Esophagus muscularis mucosa (tissue), 4 donors: ENCODE measurements at regions not wholly inside any gene's neighbourhood (a gene's known extent, or its start where the extent isn't known, plus 50 kb on each side); places are given as distances from the start of the nearest gene placed in this dataset.

Source experiments
- DNase-seq: peaks from one replicate; pipeline ENCODE4 v3.0.0-alpha.2; 2017; ENCODE audit errors: extremely low spot score
- H3K27ac ChIP-seq, 4 donors: fragments of 200-600 bp; sonication (generic); replicated peaks in 1 of 4; 1 replicate in 3 of 4; 2 replicates in 1 of 4; pipeline ENCODE4 v1.5.1; 2016 to 2019; ENCODE audit warnings: mild to moderate bottlenecking in 1 of 4
- H3K27me3 ChIP-seq, 4 donors: fragments of 200-600 bp; sonication (generic); one replicate each; pipeline versions ENCODE4 v1.5.1 to v1.6.0; 2016 to 2019
- H3K36me3 ChIP-seq, 4 donors: fragments of 200-600 bp; sonication (generic); one replicate each; pipeline ENCODE4 v1.5.1; 2016 to 2019
- H3K4me1 ChIP-seq, 4 donors: fragments of 200-600 bp; sonication (generic); one replicate each; pipeline ENCODE4 v1.5.1; 2016 to 2019
- H3K4me3 ChIP-seq, 4 donors: fragments of 200-600 bp; sonication (generic); 1 replicate in 2 of 4; 2 replicates in 2 of 4; pipeline ENCODE4 v1.5.1; 2016 to 2019; ENCODE audit warnings: mild to moderate bottlenecking in 4 of 4, moderate library complexity in 1 of 4
- H3K9me3 ChIP-seq, 4 donors: fragments of 200-600 bp; sonication (generic); 1 replicate in 3 of 4; 2 replicates in 1 of 4; pipeline ENCODE4 v1.5.1; 2016 to 2019
- CTCF ChIP-seq, 3 experiments: fragments of 200-600 bp in 2 of 3; fragments of 450-650 bp in 1 of 3; sonication (generic) in 2 of 3; IDR thresholded peaks; one replicate each; pipeline ENCODE4 v1.5.1; 2017 to 2019; ENCODE audit warnings: antibody characterized with exemption in 3 of 3, mild to moderate bottlenecking in 2 of 3, moderate library complexity in 1 of 3
- EP300 ChIP-seq: sonication (generic); formaldehyde crosslinking; IDR thresholded peaks from one replicate; pipeline ENCODE4 v1.6.1; 2017; ENCODE audit warnings: antibody characterized with exemption
- POLR2A ChIP-seq: fragments of 450-650 bp; IDR thresholded peaks from one replicate; pipeline ENCODE4 v1.6.1; 2017; ENCODE audit warnings: antibody characterized with exemption, moderate library complexity, mild to moderate bottlenecking, low read depth
- POLR2AphosphoS5 ChIP-seq, 2 donors: sonication (generic); formaldehyde crosslinking; IDR thresholded peaks; one replicate each; pipeline ENCODE4 v1.6.1; 2017; ENCODE audit warnings: antibody characterized with exemption in 2 of 2
- WGBS: methylation state at CpG from one replicate; pipeline ENCODE4 v1.1.5; 2018; 5-methylcytosine and 5-hydroxymethylcytosine counted together
- intact Hi-C: fragments of 100-400 bp; cut with DNase I; formaldehyde crosslinking; loops from one replicate; pipeline ENCODE4 v1.15.1; 2023

DNA sequence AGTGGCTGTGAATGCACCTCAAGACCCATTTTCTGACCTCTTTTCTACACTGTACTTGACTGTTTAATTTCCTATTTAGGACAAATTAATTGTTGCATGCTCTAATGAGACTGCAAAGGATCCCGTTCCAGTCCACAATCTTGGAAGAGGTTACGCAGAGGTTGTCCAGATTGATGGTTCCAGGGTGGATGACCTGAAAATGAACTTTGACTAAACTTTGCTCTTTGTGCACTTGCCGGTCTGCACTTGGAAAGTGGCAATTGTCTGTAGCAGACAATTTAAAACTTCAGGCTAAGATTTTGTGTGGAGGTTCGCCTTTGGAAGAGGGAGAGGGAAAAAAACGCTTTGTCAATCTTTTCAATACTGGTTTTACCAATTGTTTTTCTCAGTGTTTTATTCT lies 267.8 kb downstream of the TMEM161B start:
- 32% methylated on average over 5 of the region's 5 CpGs for WGBS
- H3K27me3 ChIP-seq, result no peaks in the 10 kb centered on the region
- no peaks in the 10 kb centered on the region for H3K36me3 ChIP-seq
- no peaks in the 10 kb centered on the region for H3K4me1 ChIP-seq
- no peak for DNase-seq
- intact Hi-C loops, result no loop called here
- TF ChIP-seq CTCF (IDR thresholded peaks at IDR 0.05), result no peak
- no peak for TF ChIP-seq POLR2AphosphoS5 (IDR thresholded peaks at IDR 0.05)
- no peak for TF ChIP-seq POLR2A
- no peak for TF ChIP-seq EP300
- H3K9me3 ChIP-seq, result no peaks in the 10 kb centered on the region
- H3K27ac ChIP-seq, result no peak overlapping the region
- no peak overlapping the region for H3K4me3 ChIP-seq

DNA sequence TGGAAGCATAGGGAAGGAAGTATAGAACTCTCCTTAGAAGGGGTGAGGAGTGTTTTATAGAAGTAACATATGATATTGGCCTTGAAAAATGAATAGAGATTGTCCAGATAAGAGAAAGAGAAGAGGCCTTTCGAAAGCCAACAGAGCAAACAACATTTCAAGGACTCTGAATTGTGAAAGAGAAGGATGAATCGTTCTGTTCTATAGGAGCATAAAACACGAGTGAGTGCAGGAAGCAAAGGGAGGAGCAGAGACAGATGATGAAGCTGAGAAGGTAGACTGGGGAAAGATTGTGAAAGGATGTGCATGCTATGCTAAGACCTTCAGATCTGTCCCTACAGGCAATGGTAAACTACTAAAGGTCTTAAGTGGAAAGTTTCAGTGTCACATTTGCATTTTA lies 271.0 kb downstream of the TMEM161B start:
- Histone ChIP-seq H3K27me3 (no peaks in the 10 kb centered on the region), H3K9me3 (no peaks in the 10 kb centered on the region), H3K27ac (no peak overlapping the region), H3K4me3 (no peak overlapping the region), H3K4me1 (no peaks in the 10 kb centered on the region), H3K36me3 (no peaks in the 10 kb centered on the region)
- 53% methylated on average over 2 of the region's 3 CpGs for WGBS
- no peak for TF ChIP-seq POLR2A
- TF ChIP-seq CTCF (IDR thresholded peaks at IDR 0.05), result no peak
- no peak for TF ChIP-seq POLR2AphosphoS5 (IDR thresholded peaks at IDR 0.05)
- no peak for TF ChIP-seq EP300
- no peak for DNase-seq
- intact Hi-C loops, result no loop called here

- WGBS, result 35% methylated on average over 2 of the region's 2 CpGs
- intact Hi-C loops, result no loop called here
- H3K4me1 ChIP-seq, result no peaks in the 10 kb centered on the region
- no peak for TF ChIP-seq CTCF (IDR thresholded peaks at IDR 0.05)
- TF ChIP-seq POLR2A, result no peak
- no peak for TF ChIP-seq EP300
- TF ChIP-seq POLR2AphosphoS5 (IDR thresholded peaks at IDR 0.05), result no peak
- H3K36me3 ChIP-seq, result no peaks in the 10 kb centered on the region
- H3K27me3 ChIP-seq, result no peaks in the 10 kb centered on the region
- no peak for DNase-seq
- no peak overlapping the region for H3K27ac ChIP-seq
- H3K4me3 ChIP-seq, result no peak overlapping the region
- no peaks in the 10 kb centered on the region for H3K9me3 ChIP-seq
Observed at GRCh38 chr5:87966213-87966612, 302.4 kb downstream of the TMEM161B start.

GRCh38 chr5:87954121-87954520 lies 314.5 kb downstream of the TMEM161B start:
- Histone ChIP-seq H3K9me3 (no peaks in the 10 kb centered on the region), H3K27me3 (no peaks in the 10 kb centered on the region), H3K27ac (no peak overlapping the region), H3K36me3 (no peaks in the 10 kb centered on the region), H3K4me3 (no peak overlapping the region), H3K4me1 (no peaks in the 10 kb centered on the region)
- TF ChIP-seq EP300, result no peak
- TF ChIP-seq POLR2AphosphoS5 (IDR thresholded peaks at IDR 0.05), result no peak
- TF ChIP-seq POLR2A, result no peak
- intact Hi-C loops, result no loop called here
- no peak for DNase-seq

GRCh38 chr5:87951661-87952060 lies 317.0 kb downstream of the TMEM161B start:
- H3K27ac ChIP-seq, result no peak overlapping the region
- H3K27me3 ChIP-seq, result no peaks in the 10 kb centered on the region
- 100% methylated on average over 1 of the region's 1 CpG for WGBS
- DNase-seq, result no peak
- intact Hi-C loops, result no loop called here
- no peaks in the 10 kb centered on the region for H3K9me3 ChIP-seq
- no peak overlapping the region for H3K4me3 ChIP-seq
- TF ChIP-seq POLR2AphosphoS5 (IDR thresholded peaks at IDR 0.05), result no peak
- no peaks in the 10 kb centered on the region for H3K4me1 ChIP-seq
- no peaks in the 10 kb centered on the region for H3K36me3 ChIP-seq
